Neural progenitor cell (in vitro differentiated cells): ENCODE measurements at regions not wholly inside any gene's neighbourhood (a gene's known extent, or its start where the extent isn't known, plus 50 kb on each side); places are given as distances from the start of the nearest gene placed in this dataset.
A peak's percentile ranks its signal among the peaks of the same experiment; 100 is the strongest.

Source experiments
- DNase-seq: peaks from one replicate; pipeline ENCODE4 v3.0.0-alpha.2; 2016; ENCODE audit warnings: low spot score
- H2AFZ ChIP-seq: fragments of 200-600 bp; sonication (generic); replicated peaks from 2 replicates; pipeline ENCODE4 v1.6.1; 2016; ENCODE audit warnings: antibody characterized with exemption
- H3F3A ChIP-seq: fragments of 200-600 bp; sonication (generic); 2 replicates; pipeline ENCODE4 v1.6.1; 2016; ENCODE audit warnings: antibody characterized with exemption, low read depth
- H3K27ac ChIP-seq: fragments of 200-600 bp; sonication (generic); 2 replicates; pipeline ENCODE4 v1.5.1; 2016; ENCODE audit warnings: mild to moderate bottlenecking
- H3K27me3 ChIP-seq: fragments of 200-600 bp; sonication (generic); 2 replicates; pipeline ENCODE4 v1.6.1; 2016; ENCODE audit warnings: mild to moderate bottlenecking, moderate library complexity
- H3K36me3 ChIP-seq: fragments of 200-600 bp; sonication (generic); 2 replicates; pipeline ENCODE4 v1.5.1; 2016
- H3K4me1 ChIP-seq: fragments of 200-600 bp; sonication (generic); 2 replicates; pipeline ENCODE4 v1.6.1; 2016; ENCODE audit warnings: mixed run types
- H3K4me2 ChIP-seq: fragments of 200-600 bp; sonication (generic); 2 replicates; pipeline ENCODE4 v1.6.1; 2016
- H3K4me3 ChIP-seq: fragments of 200-600 bp; sonication (generic); 2 replicates; pipeline ENCODE4 v1.5.1; 2016
- H3K79me2 ChIP-seq: fragments of 200-600 bp; sonication (generic); 2 replicates; pipeline ENCODE4 v1.6.1; 2016; ENCODE audit warnings: low read depth
- H3K9ac ChIP-seq: fragments of 200-600 bp; sonication (generic); 2 replicates; pipeline ENCODE4 v1.6.1; 2016
- H3K9me3 ChIP-seq: fragments of 200-600 bp; sonication (generic); 2 replicates; pipeline ENCODE4 v1.5.1; 2016; ENCODE audit warnings: low read depth
- H4K20me1 ChIP-seq: fragments of 200-600 bp; sonication (generic); 2 replicates; pipeline ENCODE4 v1.6.1; 2016; ENCODE audit warnings: low read depth
- H3K27ac Mint-ChIP-seq: 3 replicates; pipeline ENCODE4 v1.8.0; 2021; ENCODE audit warnings: mixed read lengths
- H3K27me3 Mint-ChIP-seq: 2 replicates; pipeline ENCODE4 v1.8.0; 2022; ENCODE audit warnings: low read depth, mild to moderate bottlenecking, inconsistent platforms, moderate library complexity, mixed read lengths; ENCODE audit not compliant: insufficient read depth
- H3K36me3 Mint-ChIP-seq: 3 replicates; pipeline ENCODE4 v1.8.0; 2021; ENCODE audit warnings: mixed read lengths
- H3K4me1 Mint-ChIP-seq: 3 replicates; pipeline ENCODE4 v1.8.0; 2021; ENCODE audit warnings: mixed read lengths
- H3K4me3 Mint-ChIP-seq: 3 replicates; pipeline ENCODE4 v1.8.0; 2021; ENCODE audit warnings: mild to moderate bottlenecking, moderate library complexity, mixed read lengths
- H3K9me3 Mint-ChIP-seq: 3 replicates; pipeline ENCODE4 v1.8.0; 2020; ENCODE audit warnings: mixed read lengths
- EZH2 ChIP-seq: fragments of 200-600 bp; sonication (generic); IDR thresholded peaks from 2 replicates; pipeline ENCODE4 v1.6.1; 2017; ENCODE audit warnings: antibody characterized with exemption, mild to moderate bottlenecking, moderate library complexity
- EZH2phosphoT487 ChIP-seq: fragments of 200-600 bp; sonication (generic); IDR thresholded peaks from 2 replicates; pipeline ENCODE4 v1.6.1; 2017; ENCODE audit warnings: antibody characterized with exemption
- TF ChIP-seq, protein P1 (sequence below): fragments of 200-600 bp; sonication (generic); IDR thresholded peaks from 2 replicates; pipeline ENCODE4 v1.5.1; 2017; ENCODE audit warnings: antibody characterized with exemption, mild to moderate bottlenecking

DNA sequence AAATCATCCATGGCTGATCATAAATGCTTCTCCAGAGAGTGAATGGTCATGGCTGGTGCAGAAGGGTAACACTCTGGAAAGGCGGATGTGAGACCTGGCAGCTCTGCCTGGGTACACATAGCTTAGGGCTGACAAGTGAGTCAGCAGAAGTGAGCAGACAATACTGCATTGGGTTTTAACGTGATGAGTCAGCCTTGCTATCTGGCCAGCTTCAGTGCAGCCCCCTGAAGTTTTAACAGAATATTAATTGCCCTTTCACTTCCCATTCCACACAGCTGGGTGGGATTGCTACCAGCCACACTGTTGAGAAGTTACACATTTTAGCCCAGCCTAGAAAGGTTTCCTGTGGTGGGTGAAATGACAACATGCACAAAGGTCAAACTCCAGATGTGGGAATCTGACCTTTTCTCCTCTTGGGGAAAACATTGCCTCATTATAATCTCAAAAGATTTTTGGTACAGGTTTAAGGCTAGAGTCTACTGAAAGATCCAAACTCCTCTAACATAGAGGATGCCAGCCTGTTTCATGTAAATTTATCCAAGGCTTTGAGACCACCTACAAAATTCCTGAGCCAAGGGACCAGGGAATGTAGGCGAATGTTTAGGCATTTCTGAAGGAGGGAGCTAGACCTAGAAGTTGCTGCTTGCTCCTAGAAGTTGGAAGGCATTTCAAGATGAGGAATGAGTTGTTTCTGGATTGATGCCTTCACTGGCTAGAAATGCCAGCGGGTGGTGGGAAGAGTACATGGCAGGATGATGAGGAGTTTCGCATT is 230.3 kb upstream of the PGRMC2 start:
- Histone ChIP-seq H3K79me2 (no peaks in the 10 kb centered on the region), H3K9ac (no peak overlapping the region), H3K4me1 (no peaks in the 10 kb centered on the region), H3K36me3 (no peaks in the 10 kb centered on the region), H3K27me3 (no peaks in the 10 kb centered on the region), H4K20me1 (no peaks in the 10 kb centered on the region), H2AFZ (peak overlapping the region; percentile 70), H3K4me3 (no peak overlapping the region), H3K9me3 (no peaks in the 10 kb centered on the region), H3K4me2 (no peak overlapping the region), H3K27ac (no peak overlapping the region), H3F3A (peaks cover 3% of the 10 kb centered on the region)
- H3K27me3 Mint-ChIP-seq, result peaks cover 15% of the 10 kb centered on the region
- H3K4me1 Mint-ChIP-seq, result peaks cover 32% of the 10 kb centered on the region
- H3K4me3 Mint-ChIP-seq, result peak overlapping the region; percentile 48
- H3K36me3 Mint-ChIP-seq, result peaks cover 2% of the 10 kb centered on the region
- DNase-seq, result peak; percentile 13
- peaks cover 6% of the 10 kb centered on the region for H3K9me3 Mint-ChIP-seq
- peak overlapping the region; percentile 72 for H3K27ac Mint-ChIP-seq
- TF ChIP-seq EZH2 (no peak), EZH2phosphoT487 (no peak)
- TF ChIP-seq, protein P1, sequence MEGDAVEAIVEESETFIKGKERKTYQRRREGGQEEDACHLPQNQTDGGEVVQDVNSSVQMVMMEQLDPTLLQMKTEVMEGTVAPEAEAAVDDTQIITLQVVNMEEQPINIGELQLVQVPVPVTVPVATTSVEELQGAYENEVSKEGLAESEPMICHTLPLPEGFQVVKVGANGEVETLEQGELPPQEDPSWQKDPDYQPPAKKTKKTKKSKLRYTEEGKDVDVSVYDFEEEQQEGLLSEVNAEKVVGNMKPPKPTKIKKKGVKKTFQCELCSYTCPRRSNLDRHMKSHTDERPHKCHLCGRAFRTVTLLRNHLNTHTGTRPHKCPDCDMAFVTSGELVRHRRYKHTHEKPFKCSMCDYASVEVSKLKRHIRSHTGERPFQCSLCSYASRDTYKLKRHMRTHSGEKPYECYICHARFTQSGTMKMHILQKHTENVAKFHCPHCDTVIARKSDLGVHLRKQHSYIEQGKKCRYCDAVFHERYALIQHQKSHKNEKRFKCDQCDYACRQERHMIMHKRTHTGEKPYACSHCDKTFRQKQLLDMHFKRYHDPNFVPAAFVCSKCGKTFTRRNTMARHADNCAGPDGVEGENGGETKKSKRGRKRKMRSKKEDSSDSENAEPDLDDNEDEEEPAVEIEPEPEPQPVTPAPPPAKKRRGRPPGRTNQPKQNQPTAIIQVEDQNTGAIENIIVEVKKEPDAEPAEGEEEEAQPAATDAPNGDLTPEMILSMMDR, result no peak

DNA sequence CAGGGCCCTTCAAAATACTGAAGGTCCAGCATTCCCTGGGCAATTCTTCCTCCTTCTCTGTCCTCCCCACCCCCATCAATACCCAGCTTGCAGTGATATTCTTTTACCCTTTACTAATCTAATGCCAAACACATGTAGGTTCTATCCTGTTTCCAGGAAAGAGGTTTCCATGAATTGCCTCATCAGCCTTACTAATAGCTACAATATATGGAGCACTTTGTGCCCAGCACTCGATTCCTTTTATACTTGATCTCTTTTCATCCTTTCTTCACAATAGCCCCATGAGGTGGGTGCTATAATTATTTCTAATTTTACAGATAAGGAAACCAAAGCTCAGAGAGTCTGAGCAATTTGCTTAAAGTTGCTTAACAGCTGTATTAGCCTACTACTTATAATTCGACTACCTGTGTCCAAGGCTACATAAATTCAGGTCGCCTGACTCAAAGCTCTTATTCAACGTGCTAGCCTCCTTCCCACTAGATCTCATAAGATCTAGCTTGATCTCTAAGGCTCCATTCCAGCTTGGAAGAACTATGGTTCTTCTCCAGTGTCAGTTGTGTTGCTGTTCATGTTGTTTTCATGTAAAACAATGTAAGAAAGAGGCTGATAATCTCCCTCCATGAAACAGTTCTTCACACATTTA is 229.6 kb upstream of the PGRMC2 start:
- peaks cover 2% of the 10 kb centered on the region for H3K36me3 Mint-ChIP-seq
- H3K27ac Mint-ChIP-seq, result peak overlapping the region; percentile 64
- Histone ChIP-seq H3K27me3 (no peaks in the 10 kb centered on the region), H3K36me3 (no peaks in the 10 kb centered on the region), H4K20me1 (no peaks in the 10 kb centered on the region), H2AFZ (peak overlapping the region; percentile 70), H3F3A (peaks cover 3% of the 10 kb centered on the region), H3K79me2 (no peaks in the 10 kb centered on the region), H3K9ac (no peak overlapping the region), H3K4me1 (no peaks in the 10 kb centered on the region), H3K4me2 (no peak overlapping the region), H3K27ac (no peak overlapping the region), H3K9me3 (no peaks in the 10 kb centered on the region), H3K4me3 (no peak overlapping the region)
- H3K9me3 Mint-ChIP-seq, result peaks cover 8% of the 10 kb centered on the region
- DNase-seq, result no peak
- TF ChIP-seq EZH2phosphoT487 (no peak), EZH2 (no peak)
- TF ChIP-seq, protein P1, result no peak
- peaks cover 15% of the 10 kb centered on the region for H3K27me3 Mint-ChIP-seq
- H3K4me3 Mint-ChIP-seq, result peak overlapping the region; percentile 48
- peaks cover 36% of the 10 kb centered on the region for H3K4me1 Mint-ChIP-seq

DNA sequence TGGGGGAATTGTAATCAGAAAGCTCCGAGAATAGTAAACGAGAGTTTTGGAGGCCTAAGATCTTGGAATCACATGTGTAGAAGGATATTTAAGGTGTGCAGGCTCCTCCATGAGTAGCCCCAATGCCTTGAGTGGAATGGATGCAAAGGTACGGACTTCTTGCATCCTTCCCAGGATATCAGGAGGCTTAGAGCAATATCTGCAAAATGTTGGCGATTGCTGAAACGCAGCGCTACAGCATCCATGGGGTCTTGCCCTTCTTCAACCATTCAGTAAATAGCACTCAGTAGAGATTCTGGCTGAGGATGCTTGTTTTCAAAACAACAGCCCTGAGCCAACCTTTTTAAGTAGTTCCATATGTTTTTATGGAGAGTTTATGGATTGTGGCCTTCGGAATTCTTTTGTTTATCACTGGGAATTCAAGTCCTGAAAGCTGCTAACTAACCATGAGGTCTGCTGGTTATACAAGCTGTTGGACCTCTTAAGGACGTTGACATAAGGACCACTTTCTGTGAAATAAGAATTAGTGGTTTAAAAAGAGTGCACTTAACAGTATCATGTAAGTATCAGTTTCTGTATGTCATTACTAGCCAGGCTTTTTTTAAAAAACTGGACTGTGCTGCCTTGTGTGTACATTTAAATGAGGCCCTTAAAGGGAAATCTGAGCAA is 228.8 kb upstream of the PGRMC2 start:
- no peak overlapping the region for H3K4me3 Mint-ChIP-seq
- peaks cover 8% of the 10 kb centered on the region for H3K9me3 Mint-ChIP-seq
- Histone ChIP-seq H3K9me3 (no peaks in the 10 kb centered on the region), H3K4me3 (no peak overlapping the region), H3K27me3 (no peaks in the 10 kb centered on the region), H3K9ac (no peak overlapping the region), H4K20me1 (no peaks in the 10 kb centered on the region), H3K27ac (no peak overlapping the region), H3K36me3 (no peaks in the 10 kb centered on the region), H3K4me1 (no peaks in the 10 kb centered on the region), H2AFZ (no peak overlapping the region), H3K4me2 (no peak overlapping the region), H3K79me2 (no peaks in the 10 kb centered on the region), H3F3A (peaks cover 3% of the 10 kb centered on the region)
- peaks cover 34% of the 10 kb centered on the region for H3K4me1 Mint-ChIP-seq
- peaks cover 2% of the 10 kb centered on the region for H3K36me3 Mint-ChIP-seq
- no peak for DNase-seq
- no peak overlapping the region for H3K27ac Mint-ChIP-seq
- H3K27me3 Mint-ChIP-seq, result peaks cover 15% of the 10 kb centered on the region
- TF ChIP-seq, protein P1, result no peak
- no peak for TF ChIP-seq EZH2phosphoT487
- TF ChIP-seq EZH2, result no peak
